Amniotic epithelial cell (primary cell): ENCODE measurements at regions not wholly inside any gene's neighbourhood (a gene's known extent, or its start where the extent isn't known, plus 50 kb on each side); places are given as distances from the start of the nearest gene placed in this dataset.
A peak's percentile ranks its signal among the peaks of the same experiment; 100 is the strongest.
"Not testable (repeated sequence)": the region's sequence is repeated elsewhere in the genome, so short reads cannot be mapped to it uniquely, and the experiment has no call there.

Source experiments
- DNase-seq: peaks from one replicate; pipeline ENCODE4 v3.0.0-alpha.2; 2010; ENCODE audit warnings: low read depth

DNA sequence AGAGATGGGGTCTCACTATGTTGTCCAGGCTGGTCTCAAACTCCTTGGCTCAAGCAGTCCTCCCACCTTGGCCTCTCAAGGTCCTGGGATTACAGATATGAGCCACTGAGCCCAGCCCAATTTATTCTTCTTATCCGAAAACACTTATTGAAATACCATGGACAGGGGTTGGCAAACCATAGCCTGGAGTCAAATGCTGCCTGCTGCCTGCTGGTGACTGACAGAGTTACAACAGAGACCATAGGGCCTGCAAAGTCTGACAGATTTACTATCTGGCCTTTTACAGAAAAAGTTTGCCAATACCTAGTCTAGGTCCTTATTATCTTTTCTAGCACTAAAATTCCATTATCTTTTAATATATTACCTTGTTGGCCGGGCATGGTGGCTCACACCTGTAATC, 87.1 kb upstream of the ZNF281 start:
- DNase-seq: no peak

DNA sequence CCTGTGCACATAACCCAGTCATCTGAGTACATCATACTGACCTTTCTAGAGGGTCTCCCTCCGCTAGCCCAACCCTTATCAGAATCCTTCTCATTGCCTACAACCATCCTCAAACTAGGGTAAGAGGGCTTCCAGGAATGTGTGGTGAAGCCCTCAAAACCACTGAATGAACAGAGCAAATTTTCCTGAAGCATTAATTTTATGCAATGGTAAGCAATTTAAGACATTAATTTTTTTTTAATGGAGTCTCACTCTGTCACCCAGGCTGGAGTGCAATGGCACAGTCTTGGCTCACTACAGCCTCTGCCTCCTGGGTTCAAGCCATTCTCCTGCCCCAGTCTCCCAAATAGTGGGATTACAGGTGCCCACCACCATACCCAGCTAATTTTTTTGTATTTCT, 86.1 kb upstream of the ZNF281 start:
- DNase-seq: no peak

DNA sequence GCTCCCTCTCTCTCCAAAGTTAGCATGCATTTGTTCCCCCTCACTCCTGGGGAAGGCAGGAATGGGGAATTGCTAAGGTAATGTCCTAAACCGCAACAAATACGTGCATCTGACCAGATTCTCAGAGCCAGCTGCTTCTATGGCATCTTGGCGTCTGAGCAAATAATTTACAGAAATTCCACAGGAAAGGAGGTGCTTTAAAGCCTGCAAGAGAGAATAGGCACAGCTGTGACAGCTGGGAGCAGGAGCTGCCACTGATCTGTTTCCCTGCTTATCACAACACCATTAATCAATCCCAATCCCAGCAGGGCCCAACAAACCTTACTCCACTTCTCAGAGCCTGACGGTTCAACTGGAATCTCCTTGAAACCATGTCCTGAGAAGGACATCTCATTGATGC, 83.5 kb upstream of the ZNF281 start:
- no peak for DNase-seq

DNA sequence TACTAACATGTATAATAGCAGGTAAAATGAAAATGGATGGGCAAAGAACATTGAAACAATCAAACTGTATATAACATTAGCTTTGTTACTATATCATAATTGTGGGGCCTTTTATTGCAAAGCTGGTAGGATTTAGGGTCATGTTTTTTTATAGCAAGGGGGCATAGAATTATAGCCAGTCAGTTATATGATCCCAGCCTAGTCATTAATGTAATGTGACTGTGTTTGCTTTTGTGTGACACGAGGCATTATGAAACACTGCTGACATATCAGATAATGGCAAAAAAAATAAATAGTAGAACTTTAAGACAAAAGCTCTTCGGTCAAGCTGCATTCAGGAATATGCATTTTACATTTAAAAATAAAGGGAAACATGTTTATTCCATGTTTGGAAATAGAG, 81.3 kb upstream of the ZNF281 start:
- no peak for DNase-seq

DNA sequence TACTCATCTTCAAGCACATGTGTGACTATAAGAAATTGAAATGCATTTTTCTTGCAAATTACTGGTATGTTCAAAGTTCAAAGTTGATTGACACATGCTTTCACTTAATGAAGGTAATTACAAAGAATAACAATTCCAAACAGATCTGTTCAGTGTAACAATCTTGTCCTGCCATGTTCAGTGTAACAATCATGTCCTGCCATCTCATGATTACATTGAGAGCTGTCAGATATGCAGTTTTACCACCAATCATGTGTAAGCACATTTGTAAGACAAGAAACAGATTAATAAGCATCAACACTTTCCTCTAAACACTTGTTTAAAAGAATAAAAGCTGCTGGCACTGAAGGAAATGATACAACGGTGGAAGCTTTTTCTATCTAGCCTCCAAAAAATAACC, 80.3 kb upstream of the ZNF281 start:
- no peak for DNase-seq

DNA sequence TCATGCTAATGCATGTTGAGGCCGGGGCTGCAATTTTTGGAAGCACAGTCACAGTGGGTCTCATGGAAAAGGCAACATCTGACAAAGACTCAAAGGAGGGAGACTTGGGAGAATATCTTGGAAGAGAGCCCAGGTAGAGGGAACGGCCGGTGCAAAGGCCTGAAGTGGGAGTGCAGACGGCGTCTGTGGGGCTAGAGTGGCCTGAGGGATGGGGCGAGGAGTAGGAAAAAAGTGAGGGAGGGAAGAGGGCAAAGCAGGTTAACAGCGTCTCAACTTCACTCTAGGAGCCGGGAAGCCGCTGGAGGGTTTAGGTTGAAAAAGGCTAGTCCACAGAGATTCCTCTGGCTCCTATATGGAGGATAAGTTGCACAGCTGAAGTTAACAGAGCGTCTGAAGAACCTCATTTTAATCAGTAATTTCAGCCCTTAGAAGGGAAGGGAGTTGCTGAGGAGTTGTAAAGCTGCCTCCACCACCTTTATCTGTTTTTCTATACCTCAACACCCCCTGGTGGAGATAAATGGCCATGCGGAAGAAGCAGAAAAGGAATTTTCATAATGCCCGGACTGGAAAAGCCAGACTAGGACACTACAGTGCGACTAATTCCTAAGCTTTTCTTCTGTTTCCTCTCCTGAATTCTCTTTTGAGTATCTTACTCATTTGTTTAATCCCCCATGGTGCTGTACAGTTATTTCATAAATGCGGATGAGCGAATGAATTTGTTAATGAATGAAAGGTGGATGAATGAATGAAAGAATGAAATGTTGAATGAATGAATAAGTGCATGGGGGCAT, 78.7 kb upstream of the ZNF281 start:
- peak; percentile 79 for DNase-seq

DNA sequence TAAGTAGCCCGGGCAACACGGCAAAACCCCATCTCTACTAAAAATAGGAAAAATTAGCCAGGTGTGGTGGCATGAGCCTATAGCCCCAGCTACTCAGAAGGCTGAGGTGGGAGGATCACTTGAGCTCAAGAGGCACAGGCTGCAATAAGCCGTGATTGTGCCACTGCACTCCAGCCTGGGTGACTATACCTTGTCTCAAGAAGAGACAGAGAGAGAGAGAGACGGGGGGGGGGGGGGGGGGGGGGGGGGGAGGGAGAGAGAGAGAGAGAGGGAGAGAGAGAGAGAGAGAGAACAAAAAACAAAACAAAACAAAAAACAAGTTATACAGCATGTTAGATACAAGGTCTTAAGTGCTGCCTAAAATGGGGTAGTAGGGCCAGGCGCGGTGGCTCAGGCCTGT, 77.8 kb upstream of the ZNF281 start:
- DNase-seq: no peak

DNA sequence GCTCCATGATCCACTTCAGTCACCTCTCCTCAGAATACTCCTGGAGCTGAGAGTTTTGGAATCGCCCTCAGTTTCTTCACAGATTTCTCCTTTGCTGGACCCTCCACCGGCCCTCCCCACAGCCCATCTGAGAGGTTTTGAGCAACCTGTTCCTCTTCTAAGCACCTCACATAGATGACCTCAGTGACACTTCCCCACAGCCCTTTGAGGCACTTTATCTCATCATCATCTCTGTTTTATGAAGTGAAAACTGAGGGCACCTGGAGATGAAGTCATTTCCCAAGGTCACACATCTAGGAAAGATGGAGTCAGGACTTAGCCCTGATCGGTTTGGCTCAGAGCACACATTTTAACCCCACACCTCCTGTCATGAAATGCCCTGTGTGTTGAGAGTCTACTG, 76.8 kb upstream of the ZNF281 start:
- DNase-seq: no peak

DNA sequence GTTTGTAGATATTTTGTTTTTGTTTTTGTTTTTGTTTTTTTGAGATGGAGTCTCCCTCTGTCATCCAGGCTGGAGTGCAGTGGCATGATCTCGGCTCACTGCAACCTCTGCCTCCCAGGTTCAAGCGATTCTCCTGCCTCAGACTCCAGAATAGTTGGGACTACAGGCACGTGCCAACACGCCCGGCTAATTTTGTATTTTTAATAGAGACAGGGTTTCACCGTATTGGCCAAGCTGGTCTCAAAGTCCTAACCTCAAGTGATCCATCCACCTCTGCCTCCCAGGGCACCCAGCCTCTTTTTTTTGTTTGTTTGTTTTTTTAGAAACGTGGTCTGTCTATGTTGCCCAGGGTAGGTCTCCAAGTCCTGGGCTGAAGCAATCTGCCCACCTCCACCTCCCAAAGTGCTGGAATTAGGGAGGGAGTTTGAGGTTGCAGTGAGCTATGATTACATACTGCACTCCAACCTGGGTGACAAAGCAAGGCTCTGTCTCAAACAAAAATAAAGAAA, 74.7 kb upstream of the ZNF281 start:
- DNase-seq: not testable (repeated sequence)

DNA sequence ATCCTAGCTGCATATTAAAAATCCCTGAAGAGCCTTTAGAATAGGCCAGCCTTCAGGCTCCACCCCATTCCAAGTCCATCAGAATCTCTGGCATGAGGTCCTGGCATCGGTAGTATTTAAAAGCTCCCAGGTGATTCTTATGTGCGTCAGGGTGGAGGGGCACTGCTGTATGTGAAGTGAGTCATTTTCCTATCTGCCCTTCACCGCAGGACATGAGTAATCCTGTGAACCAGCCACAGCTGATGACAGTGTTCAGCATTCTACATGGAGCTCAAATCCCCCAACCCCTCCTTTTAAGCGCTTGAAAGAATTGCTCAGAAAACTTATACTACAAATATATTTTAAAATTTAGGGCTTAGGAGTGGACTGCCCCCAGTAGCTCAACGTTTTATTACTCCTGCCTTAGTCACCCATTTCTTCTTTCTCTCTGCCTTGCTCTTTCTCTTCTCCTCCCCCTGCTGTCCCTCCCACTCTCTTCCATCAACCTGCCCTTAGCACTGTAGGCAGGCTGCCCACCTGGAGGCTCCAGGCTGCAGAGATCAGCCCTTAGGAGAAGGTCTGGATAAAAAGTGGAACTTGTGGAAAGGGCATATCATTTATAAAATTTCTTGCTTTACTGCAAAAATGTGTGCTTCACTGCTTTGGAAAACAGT, 73.8 kb upstream of the ZNF281 start:
- peak; percentile 95 for DNase-seq

DNA sequence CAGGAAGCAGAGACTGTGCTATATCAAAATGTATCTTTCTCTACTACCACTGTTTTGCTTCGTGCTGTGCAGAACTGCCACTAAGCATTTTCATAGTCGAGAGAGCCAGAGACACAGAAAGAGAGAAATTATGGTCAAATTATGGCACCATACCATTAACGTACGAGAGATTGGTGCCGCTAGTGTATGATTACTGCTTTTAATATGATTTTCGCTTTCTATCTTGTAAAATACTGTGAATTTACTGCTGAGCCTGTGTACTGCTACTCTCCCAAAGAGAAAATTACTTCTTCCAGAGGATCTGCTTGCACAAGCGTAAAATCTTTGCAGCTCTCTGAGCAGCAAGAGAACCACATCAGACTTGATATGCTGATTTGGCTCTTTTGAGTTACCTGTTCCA, 71.1 kb upstream of the ZNF281 start:
- no peak for DNase-seq

DNA sequence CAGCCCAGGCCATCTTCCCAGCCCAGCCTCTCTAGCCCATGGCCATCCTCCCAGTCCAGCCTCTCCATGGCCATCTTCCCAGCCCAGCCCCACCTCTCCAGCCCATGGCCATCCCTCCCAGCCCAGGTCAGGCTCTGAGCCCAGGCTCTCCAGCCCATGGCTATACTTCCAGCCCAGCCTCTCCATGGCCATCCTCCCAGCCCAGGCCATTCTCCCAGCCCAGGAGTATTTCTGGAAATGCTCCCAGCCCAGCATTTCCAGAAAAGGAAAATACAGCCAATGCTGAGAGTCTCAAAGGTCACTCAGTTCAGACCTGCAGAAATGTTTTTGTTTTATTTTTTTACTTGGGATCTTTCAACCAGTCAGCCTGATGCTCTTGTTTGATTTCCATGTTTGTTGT, 70.0 kb upstream of the ZNF281 start:
- DNase-seq: no peak

DNA sequence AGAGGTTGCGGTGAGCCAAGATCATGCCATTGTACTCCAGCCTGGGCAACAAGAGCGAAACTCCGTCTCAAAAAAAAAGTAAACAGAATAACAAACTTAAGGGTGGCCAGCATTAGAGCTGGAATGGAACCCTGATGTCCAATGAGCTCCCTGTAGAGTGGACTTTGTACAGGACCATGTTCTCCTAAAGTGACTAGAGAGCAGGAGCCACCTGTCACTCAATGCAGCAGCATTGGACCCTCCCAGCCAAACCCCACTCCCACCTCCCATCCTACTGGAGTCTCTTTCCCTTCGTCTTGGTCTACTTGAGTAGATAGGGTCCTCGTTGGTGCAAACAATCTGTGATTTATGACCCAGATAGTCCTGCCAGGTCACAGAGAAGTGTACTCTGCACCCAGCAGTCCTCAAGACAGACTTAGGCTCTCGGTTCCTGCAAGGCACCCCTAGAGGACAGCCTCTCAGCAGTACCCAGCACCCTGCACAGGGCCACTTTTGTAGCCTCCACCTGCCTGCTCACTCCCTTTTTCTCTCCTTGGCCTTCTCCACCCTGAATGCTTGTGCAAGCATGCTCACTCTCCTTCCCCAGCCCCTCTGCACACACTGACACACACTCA, 69.2 kb upstream of the ZNF281 start:
- DNase-seq: no peak

DNA sequence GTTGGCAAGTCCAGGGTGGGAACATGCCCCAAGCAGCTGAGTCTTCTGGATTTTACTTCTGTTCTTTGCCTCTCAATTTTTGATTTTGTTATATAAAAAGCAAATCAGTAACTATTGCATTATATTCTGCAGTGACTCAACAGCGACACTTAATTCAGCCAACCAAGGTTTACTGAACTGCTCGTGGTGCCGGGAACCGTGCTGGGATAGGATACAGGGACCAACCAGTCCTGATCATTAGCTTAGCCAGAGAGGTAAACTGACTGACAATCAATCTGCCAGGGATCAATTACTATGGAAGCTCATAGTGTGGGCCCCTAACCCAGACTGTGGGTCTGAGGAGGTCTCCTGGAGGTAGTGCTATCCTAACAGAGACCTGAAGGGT, 68.4 kb upstream of the ZNF281 start:
- DNase-seq: no peak

DNA sequence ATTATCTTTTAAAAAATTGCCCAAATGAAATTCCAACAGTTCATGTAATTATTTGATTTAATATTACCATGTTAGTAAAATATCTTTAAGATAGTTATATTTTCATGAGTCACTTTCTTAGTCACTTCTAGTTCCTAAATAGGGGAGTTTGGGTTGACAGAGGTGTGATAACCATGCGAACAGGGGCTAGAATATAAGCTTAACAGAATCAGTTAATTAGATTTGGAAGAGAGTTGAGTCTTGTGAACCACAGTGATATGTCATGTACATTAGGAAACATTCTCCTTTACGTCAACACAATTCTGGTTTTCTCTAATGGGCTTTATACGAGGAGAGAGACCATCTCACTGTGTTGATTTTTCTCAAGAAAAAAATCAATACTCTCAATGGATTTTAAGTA, 64.8 kb upstream of the ZNF281 start:
- no peak for DNase-seq

DNA sequence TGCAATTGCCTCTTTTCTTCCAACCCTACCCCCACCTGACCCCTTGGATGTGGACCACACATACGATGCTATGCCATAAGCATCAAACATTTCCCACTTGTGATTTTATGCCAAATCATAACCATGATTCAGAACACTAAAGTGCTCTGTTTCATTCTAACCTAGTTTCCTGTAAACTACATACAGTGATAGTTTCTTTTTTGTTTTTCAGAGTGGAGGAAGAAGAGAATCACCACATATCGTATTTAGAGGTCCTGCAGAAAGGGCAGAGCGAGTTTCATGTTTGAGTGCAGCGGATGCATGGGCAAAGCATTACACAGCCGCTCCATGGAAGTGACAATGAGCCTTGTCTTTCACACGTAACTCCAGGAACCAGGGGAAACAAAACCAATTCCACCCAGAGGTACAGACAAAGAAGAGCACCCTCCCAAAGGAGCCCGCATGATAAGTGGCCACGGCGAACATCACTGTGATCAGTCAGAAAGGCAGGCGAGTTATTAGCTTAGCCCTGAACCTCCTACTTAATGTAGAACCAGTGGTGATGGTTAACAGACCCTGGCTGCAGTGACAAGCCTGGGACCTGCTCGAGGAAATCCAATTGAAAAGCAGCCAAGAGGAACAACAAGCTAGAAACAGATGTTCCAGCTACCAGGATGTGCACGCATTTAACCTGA, 64.0 kb upstream of the ZNF281 start:
- DNase-seq: no peak

DNA sequence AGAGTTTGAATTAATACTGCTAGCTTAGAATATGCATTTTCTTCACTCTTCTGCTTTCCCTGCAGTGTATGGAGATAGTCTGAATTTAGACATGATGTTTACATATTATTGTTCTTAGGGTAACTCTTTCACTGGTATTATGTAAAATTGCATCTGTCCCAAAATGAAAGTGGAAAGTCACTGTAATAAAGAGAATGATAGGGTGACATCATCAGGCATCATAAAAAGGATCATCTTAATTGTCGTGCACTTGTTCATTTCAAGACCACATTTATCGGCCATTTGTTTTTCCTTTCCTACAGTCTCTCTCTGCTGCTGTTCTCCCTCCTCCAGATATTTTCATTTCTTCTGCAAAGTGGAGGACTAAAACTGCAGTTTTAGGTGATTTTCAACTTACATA, 61.9 kb upstream of the ZNF281 start:
- no peak for DNase-seq

DNA sequence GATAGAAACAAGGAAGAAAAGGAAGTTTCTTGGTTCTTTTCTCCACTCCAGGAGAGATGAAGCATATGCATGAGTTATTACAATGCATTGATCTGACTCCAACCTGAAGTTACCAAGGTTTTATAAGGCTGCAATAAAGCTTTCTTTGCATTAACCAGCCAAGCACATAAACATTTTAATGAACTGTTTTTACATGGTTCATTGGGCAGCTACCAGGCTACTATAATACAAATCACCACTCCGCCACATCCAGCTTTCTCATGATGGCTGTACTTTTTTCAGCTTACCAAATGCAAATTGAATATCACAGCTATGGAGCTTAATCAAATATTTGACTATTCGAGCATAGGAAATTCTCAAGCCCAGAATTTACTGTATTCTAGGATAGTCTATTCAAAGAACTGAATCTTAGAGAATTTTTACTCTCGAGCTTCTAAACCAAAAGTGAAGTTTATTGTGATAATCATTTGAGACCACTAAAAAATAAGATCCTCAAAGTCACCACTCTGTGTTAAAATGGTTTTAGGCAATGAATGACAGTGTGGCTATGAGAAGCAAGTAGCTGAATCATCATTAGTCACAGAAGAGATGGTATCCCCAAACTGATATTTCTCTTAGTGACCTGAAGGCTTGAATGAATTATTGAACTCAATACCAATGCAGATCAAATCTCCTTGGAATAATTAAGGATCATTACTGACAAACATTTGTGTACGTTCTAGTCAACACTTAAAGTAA, 58.6 kb upstream of the ZNF281 start:
- no peak for DNase-seq

DNA sequence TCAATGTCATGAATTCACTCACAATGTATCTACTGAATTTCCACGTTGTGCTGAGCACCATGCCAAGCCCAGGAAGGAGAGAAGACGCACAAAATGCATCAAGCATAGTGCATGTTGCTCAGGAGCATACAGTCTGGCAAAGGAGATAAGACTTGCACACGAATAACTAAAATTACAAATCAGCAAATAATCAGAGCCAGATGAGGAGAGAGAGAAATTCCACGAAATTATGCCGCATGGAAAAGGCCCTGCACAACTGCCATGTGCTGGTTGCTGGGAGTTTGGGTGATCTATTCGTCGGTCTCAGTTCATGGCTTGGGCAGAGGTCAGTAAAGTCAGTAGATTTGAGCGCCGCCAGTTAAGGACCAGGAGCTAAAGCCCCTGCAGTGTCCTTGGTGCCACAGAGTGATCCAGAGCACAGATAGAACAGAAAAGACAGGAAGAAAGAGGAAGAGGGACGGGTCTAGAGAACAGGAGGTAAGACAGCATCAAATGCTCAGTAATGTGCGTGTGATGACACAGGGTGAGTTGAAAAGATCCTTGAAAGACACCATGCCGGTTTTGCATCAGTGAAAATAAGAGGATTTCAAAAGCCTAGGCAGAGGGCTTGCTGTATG, 55.1 kb upstream of the ZNF281 start:
- DNase-seq: no peak
